HG02870 (cell line): ENCODE measurements at regions not wholly inside any gene's neighbourhood (a gene's known extent, or its start where the extent isn't known, plus 50 kb on each side); places are given as distances from the start of the nearest gene placed in this dataset.
"Not testable (repeated sequence)": the region's sequence is repeated elsewhere in the genome, so short reads cannot be mapped to it uniquely, and the experiment has no call there.

Experiments used
- ATAC-seq: cut with Tn5 transposase; IDR thresholded peaks from one replicate; pipeline ENCODE4 v1.9.1; 2021; ENCODE audit warnings: mild to moderate bottlenecking, moderate library complexity; ENCODE audit not compliant: unreplicated experiment

GRCh38 chrX:128992107-128992971, 531.0 kb downstream of the SMARCA1 start:
- ATAC-seq, result no peak

GRCh38 chrX:128975745-128976144, 547.5 kb downstream of the SMARCA1 start:
- peak; percentile 90 for ATAC-seq

- no peak for ATAC-seq
Measured at GRCh38 chrX:128973033-128973432, 550.3 kb downstream of the SMARCA1 start.

- ATAC-seq, result no peak
Measured at GRCh38 chrX:128961290-128961689, 562.0 kb downstream of the SMARCA1 start.

GRCh38 chrX:128954697-128955096, 568.6 kb downstream of the SMARCA1 start:
- ATAC-seq, result not testable (repeated sequence)

- no peak for ATAC-seq
Measured at GRCh38 chrX:128931071-128931470, 592.2 kb downstream of the SMARCA1 start.

- no peak for ATAC-seq
Measured at GRCh38 chrX:128929271-128930057, 593.8 kb downstream of the SMARCA1 start.

- no peak for ATAC-seq
Measured at GRCh38 chrX:128928636-128929035, 594.7 kb downstream of the SMARCA1 start.

- no peak for ATAC-seq
Measured at GRCh38 chrX:128927363-128927762, 595.9 kb downstream of the SMARCA1 start.

GRCh38 chrX:128906753-128907152, 616.5 kb downstream of the SMARCA1 start:
- ATAC-seq, result no peak

GRCh38 chrX:128901018-128901417, 622.3 kb downstream of the SMARCA1 start:
- ATAC-seq, result no peak

GRCh38 chrX:128897621-128898020, 625.7 kb downstream of the SMARCA1 start:
- ATAC-seq, result no peak

GRCh38 chrX:128891554-128891953, 631.7 kb downstream of the SMARCA1 start:
- no peak for ATAC-seq

GRCh38 chrX:128884430-128884829, 638.9 kb downstream of the SMARCA1 start:
- ATAC-seq, result no peak

- no peak for ATAC-seq
Measured at GRCh38 chrX:128883650-128884049, 639.6 kb downstream of the SMARCA1 start.

GRCh38 chrX:128870361-128870760, 652.9 kb downstream of the SMARCA1 start:
- no peak for ATAC-seq

GRCh38 chrX:128862557-128862956, 660.7 kb downstream of the SMARCA1 start:
- no peak for ATAC-seq

GRCh38 chrX:128848374-128848773, 674.9 kb downstream of the SMARCA1 start:
- ATAC-seq, result no peak

GRCh38 chrX:128846385-128846784, 676.9 kb downstream of the SMARCA1 start:
- no peak for ATAC-seq

- ATAC-seq, result no peak
Measured at GRCh38 chrX:128818690-128819089, 704.6 kb downstream of the SMARCA1 start.

GRCh38 chrX:128816919-128817318, 706.4 kb downstream of the SMARCA1 start:
- no peak for ATAC-seq

- ATAC-seq, result no peak
Measured at GRCh38 chrX:128807367-128807766, 715.9 kb downstream of the SMARCA1 start.
